Trophoblast cell (in vitro differentiated cells and primary cell): ENCODE measurements at regions not wholly inside any gene's neighbourhood (a gene's known extent, or its start where the extent isn't known, plus 50 kb on each side); places are given as distances from the start of the nearest gene placed in this dataset.

Experiments
- DNase-seq, 2 donors: peaks; one replicate each; pipeline ENCODE4 v3.0.0-alpha.2; 2016
- H2AFZ ChIP-seq: 2 replicates; pipeline ENCODE4 v1.6.1; 2013; ENCODE audit warnings: low read length, moderate library complexity, mild to moderate bottlenecking; ENCODE audit not compliant: insufficient read depth, poor library complexity
- H2AK5ac ChIP-seq: 2 replicates; pipeline ENCODE4 v1.6.1; 2013; ENCODE audit warnings: mild to moderate bottlenecking, low read length
- H2BK120ac ChIP-seq: 2 replicates; pipeline ENCODE4 v1.6.1; 2013; ENCODE audit warnings: low read length, mild to moderate bottlenecking, moderate library complexity; ENCODE audit not compliant: insufficient read depth, poor library complexity
- H2BK12ac ChIP-seq: 2 replicates; pipeline ENCODE4 v1.6.1; 2013; ENCODE audit warnings: mild to moderate bottlenecking, low read length, moderate library complexity
- H2BK5ac ChIP-seq: 2 replicates; pipeline ENCODE4 v1.6.1; 2013; ENCODE audit warnings: low read length, low read depth, moderate library complexity, mild to moderate bottlenecking; ENCODE audit not compliant: poor library complexity
- H3K14ac ChIP-seq: 2 replicates; pipeline ENCODE4 v1.6.1; 2013; ENCODE audit warnings: mild to moderate bottlenecking, low read length
- H3K18ac ChIP-seq: 2 replicates; pipeline ENCODE4 v1.6.1; 2013; ENCODE audit warnings: mild to moderate bottlenecking, low read length
- H3K23ac ChIP-seq: 2 replicates; pipeline ENCODE4 v1.6.1; 2013; ENCODE audit warnings: low read length
- H3K27ac ChIP-seq: 2 replicates; pipeline ENCODE4 v1.5.1; 2013; ENCODE audit warnings: low read depth, mild to moderate bottlenecking, inconsistent platforms, low read length, moderate library complexity
- H3K27me3 ChIP-seq: 2 replicates; pipeline ENCODE4 v1.6.1; 2013; ENCODE audit warnings: inconsistent platforms, mild to moderate bottlenecking, low read length, moderate library complexity; ENCODE audit not compliant: insufficient read depth
- H3K36me3 ChIP-seq, 2 experiments: 1 replicate in 1 of 2; 2 replicates in 1 of 2; pipeline ENCODE4 v1.6.1; 2013; ENCODE audit warnings: low read length in 2 of 2, mild to moderate bottlenecking in 2 of 2, moderate library complexity in 1 of 2; ENCODE audit not compliant: insufficient read depth in 2 of 2, control insufficient read depth in 1 of 2
- H3K4ac ChIP-seq: 2 replicates; pipeline ENCODE4 v1.6.1; 2013; ENCODE audit warnings: low read depth, mild to moderate bottlenecking, low read length, moderate library complexity
- H3K4me1 ChIP-seq, 2 experiments: 1 replicate in 1 of 2; 2 replicates in 1 of 2; pipeline ENCODE4 v1.6.1; 2013; ENCODE audit warnings: low read length in 2 of 2, mild to moderate bottlenecking in 2 of 2, moderate library complexity in 1 of 2; ENCODE audit not compliant: insufficient read depth in 2 of 2, control insufficient read depth in 1 of 2
- H3K4me2 ChIP-seq: 2 replicates; pipeline ENCODE4 v1.6.1; 2013; ENCODE audit warnings: inconsistent platforms, mild to moderate bottlenecking, low read length, moderate library complexity
- H3K4me3 ChIP-seq: 2 replicates; pipeline ENCODE4 v1.5.1; 2013; ENCODE audit warnings: mild to moderate bottlenecking, low read depth, low read length, inconsistent platforms
- H3K79me1 ChIP-seq: one replicate; pipeline ENCODE4 v1.6.1; 2013; ENCODE audit warnings: low read length
- H3K79me2 ChIP-seq: 2 replicates; pipeline ENCODE4 v1.6.1; 2013; ENCODE audit warnings: low read length, mild to moderate bottlenecking; ENCODE audit not compliant: control insufficient read depth, insufficient read depth, poor library complexity
- H3K9ac ChIP-seq: 2 replicates; pipeline ENCODE4 v1.6.1; 2013; ENCODE audit warnings: mild to moderate bottlenecking, low read length
- H3K9me3 ChIP-seq: 2 replicates; pipeline ENCODE4 v1.6.1; 2013; ENCODE audit warnings: low read depth, mild to moderate bottlenecking, control low read depth, inconsistent platforms, low read length; ENCODE audit not compliant: insufficient read depth
- H4K12ac ChIP-seq: 2 replicates; pipeline ENCODE4 v1.6.1; 2013; ENCODE audit warnings: low read depth, mild to moderate bottlenecking, low read length, moderate library complexity
- H4K8ac ChIP-seq: 2 replicates; pipeline ENCODE4 v1.6.1; 2013; ENCODE audit warnings: low read depth, mild to moderate bottlenecking, low read length, moderate library complexity
- H4K91ac ChIP-seq: one replicate; pipeline ENCODE4 v1.6.1; 2013; ENCODE audit warnings: low read depth, mild to moderate bottlenecking, low read length, moderate library complexity
- WGBS: extraction: QIAGEN DNeasy Blood & Tissue Kit; methylation state at CpG from one replicate; pipeline ENCODE4 v1.1.7; 2013; ENCODE audit warnings: missing lambda C conversion rate; ENCODE audit not compliant: insufficient read length, insufficient coverage; ENCODE audit errors: extremely low coverage; 5-methylcytosine and 5-hydroxymethylcytosine counted together

DNA sequence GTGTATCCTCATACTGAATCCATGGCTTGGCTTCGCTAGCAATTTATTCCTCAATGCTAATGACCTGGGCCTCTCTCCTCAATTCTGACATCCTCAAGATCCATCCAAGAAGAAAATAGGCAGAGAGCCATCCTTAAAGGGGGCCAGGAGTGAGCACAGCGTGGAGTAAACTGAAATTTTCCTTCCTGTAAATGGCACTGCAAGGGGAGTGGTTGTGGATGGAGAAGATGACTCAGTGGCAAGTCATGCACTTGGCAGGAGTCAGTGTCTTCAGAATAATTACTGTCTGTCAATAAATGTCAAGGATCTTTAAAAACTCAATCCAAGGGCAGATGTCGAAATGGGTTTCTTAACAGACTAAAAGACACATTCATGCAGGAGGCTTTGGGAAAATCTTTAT is 88.0 kb upstream of the TMEM132C start:
- H2BK12ac ChIP-seq = no peak overlapping the region
- no peak overlapping the region for H2AFZ ChIP-seq
- no peak overlapping the region for H3K9ac ChIP-seq
- no peak overlapping the region for H3K4ac ChIP-seq
- H3K9me3 ChIP-seq = peaks cover 2% of the 10 kb centered on the region
- H3K36me3 ChIP-seq = no peaks in the 10 kb centered on the region
- H4K91ac ChIP-seq = peak overlapping the region; percentile 2
- H3K27me3 ChIP-seq = no peaks in the 10 kb centered on the region
- no peak overlapping the region for H3K18ac ChIP-seq
- peaks cover 2% of the 10 kb centered on the region for H3K79me1 ChIP-seq
- H3K23ac ChIP-seq = no peak overlapping the region
- no peaks in the 10 kb centered on the region for H3K79me2 ChIP-seq
- H3K14ac ChIP-seq = no peak overlapping the region
- H3K4me2 ChIP-seq = no peak overlapping the region
- no peak for DNase-seq
- H3K27ac ChIP-seq = no peak overlapping the region
- no peak overlapping the region for H4K8ac ChIP-seq
- no CpG with 5 or more reads among the region's 3 CpGs for WGBS
- no peak overlapping the region for H4K12ac ChIP-seq
- no peak overlapping the region for H2AK5ac ChIP-seq
- H3K4me3 ChIP-seq = no peak overlapping the region
- H2BK120ac ChIP-seq = no peak overlapping the region
- peaks cover 10% of the 10 kb centered on the region in 2 experiments for H3K4me1 ChIP-seq
- no peak overlapping the region for H2BK5ac ChIP-seq

DNA sequence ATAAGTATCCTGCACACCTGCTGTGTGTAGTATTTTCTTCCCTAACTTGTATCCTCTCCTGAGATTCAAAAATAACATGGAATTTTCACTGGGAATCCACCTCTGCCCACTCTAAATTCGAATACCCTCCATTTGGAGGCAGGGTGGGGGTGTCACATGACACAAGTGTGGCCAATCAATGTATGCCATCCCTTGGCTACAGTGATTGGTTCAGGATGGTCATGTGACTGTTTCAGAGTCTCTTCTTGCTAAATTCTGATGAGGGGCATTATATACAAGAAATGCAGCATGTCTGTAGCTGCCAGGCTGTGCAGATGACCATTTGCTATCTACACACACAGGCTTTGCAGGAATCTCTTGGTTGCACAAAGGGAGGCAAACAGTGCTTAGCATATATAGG is 86.8 kb upstream of the TMEM132C start:
- H2BK120ac ChIP-seq = no peak overlapping the region
- H3K4me3 ChIP-seq = no peak overlapping the region
- H3K18ac ChIP-seq = no peak overlapping the region
- no peak overlapping the region for H3K4me2 ChIP-seq
- no peak overlapping the region for H3K9ac ChIP-seq
- H3K27ac ChIP-seq = no peak overlapping the region
- no peak overlapping the region for H4K91ac ChIP-seq
- H3K4me1 ChIP-seq = peaks cover 10% of the 10 kb centered on the region in 2 experiments
- H2AFZ ChIP-seq = no peak overlapping the region
- H3K36me3 ChIP-seq = no peaks in the 10 kb centered on the region
- H3K79me2 ChIP-seq = no peaks in the 10 kb centered on the region
- no CpG with 5 or more reads among the region's 1 CpG for WGBS
- no peaks in the 10 kb centered on the region for H3K27me3 ChIP-seq
- no peak overlapping the region for H2AK5ac ChIP-seq
- DNase-seq = no peak
- peaks cover 2% of the 10 kb centered on the region for H3K79me1 ChIP-seq
- peaks cover 2% of the 10 kb centered on the region for H3K9me3 ChIP-seq
- no peak overlapping the region for H4K8ac ChIP-seq
- H4K12ac ChIP-seq = no peak overlapping the region
- no peak overlapping the region for H3K23ac ChIP-seq
- no peak overlapping the region for H3K14ac ChIP-seq
- H2BK5ac ChIP-seq = no peak overlapping the region
- H2BK12ac ChIP-seq = no peak overlapping the region
- H3K4ac ChIP-seq = no peak overlapping the region

DNA sequence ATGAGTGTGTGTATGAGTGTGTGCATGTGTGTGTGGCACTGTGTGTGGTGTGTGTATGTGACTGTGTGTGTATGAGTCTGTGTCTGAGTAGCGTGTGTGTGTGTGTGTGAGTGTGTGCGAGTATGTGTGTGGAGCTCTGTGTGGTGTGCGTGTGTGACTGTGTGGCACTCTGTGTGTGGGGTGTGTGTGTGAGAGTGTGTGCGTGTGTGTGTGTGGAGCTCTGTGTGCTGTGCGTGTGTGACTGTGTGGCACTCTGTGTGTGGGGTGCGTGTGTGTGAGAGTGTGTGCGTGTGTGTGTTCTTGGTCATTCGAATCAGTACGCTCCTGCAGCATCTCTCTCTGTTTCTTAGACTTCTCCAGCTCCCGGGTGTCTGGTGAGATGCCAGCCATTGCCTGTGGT is 76.9 kb upstream of the TMEM132C start:
- Histone ChIP-seq H3K4me2 (no peak overlapping the region), H3K27me3 (no peaks in the 10 kb centered on the region), H3K23ac (no peak overlapping the region), H3K79me2 (no peaks in the 10 kb centered on the region), H3K4ac (no peak overlapping the region), H2BK12ac (no peak overlapping the region), H2AK5ac (no peak overlapping the region), H2BK5ac (no peak overlapping the region), H3K36me3 (no peaks in the 10 kb centered on the region), H4K12ac (no peak overlapping the region), H3K79me1 (no peaks in the 10 kb centered on the region), H3K18ac (no peak overlapping the region), H3K4me1 (no peaks in the 10 kb centered on the region), H4K8ac (no peak overlapping the region), H2BK120ac (no peak overlapping the region), H3K14ac (no peak overlapping the region), H3K9ac (no peak overlapping the region), H3K27ac (no peak overlapping the region), H2AFZ (no peak overlapping the region), H3K4me3 (no peak overlapping the region), H3K9me3 (peaks cover 5% of the 10 kb centered on the region), H4K91ac (no peak overlapping the region)
- no peak for DNase-seq
- no CpG with 5 or more reads among the region's 10 CpGs for WGBS

DNA sequence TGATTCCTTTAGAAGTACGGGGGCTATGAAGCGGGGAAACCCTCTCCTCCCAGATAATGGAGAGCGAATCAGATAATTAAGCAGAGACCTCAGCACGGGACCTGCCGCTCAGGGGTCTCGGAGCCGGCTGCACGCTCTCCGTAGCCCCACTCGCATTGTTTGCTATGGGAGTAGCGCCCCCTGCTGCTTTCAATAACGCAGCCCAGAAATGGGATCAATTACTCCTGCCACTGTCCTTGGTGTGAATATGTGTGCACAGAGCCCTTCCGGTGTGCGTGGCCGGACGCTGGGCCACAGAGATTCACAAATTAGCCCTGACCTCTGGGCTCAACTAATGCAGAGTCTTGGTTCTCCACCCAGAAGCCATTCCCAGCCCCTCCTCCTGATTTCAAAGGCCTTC is 76.4 kb upstream of the TMEM132C start:
- Histone ChIP-seq H3K27ac (no peak overlapping the region), H3K79me1 (no peaks in the 10 kb centered on the region), H2AK5ac (no peak overlapping the region), H3K4me2 (no peak overlapping the region), H2BK12ac (no peak overlapping the region), H3K79me2 (no peaks in the 10 kb centered on the region), H3K4me3 (no peak overlapping the region), H3K4me1 (no peaks in the 10 kb centered on the region), H2BK120ac (no peak overlapping the region), H3K18ac (no peak overlapping the region), H2AFZ (no peak overlapping the region), H4K8ac (no peak overlapping the region), H3K14ac (no peak overlapping the region), H2BK5ac (no peak overlapping the region), H3K9me3 (peaks cover 5% of the 10 kb centered on the region), H3K36me3 (no peaks in the 10 kb centered on the region), H4K91ac (no peak overlapping the region), H3K4ac (no peak overlapping the region), H3K9ac (no peak overlapping the region), H3K23ac (no peak overlapping the region), H4K12ac (no peak overlapping the region), H3K27me3 (no peaks in the 10 kb centered on the region)
- no CpG with 5 or more reads among the region's 16 CpGs for WGBS
- no peak for DNase-seq
